Osteocyte (in vitro differentiated cells): ENCODE measurements at regions not wholly inside any gene's neighbourhood (a gene's known extent, or its start where the extent isn't known, plus 50 kb on each side); places are given as distances from the start of the nearest gene placed in this dataset.
"Not testable (repeated sequence)": the region's sequence is repeated elsewhere in the genome, so short reads cannot be mapped to it uniquely, and the experiment has no call there.

Experiments used
- DNase-seq: peaks from one replicate; pipeline ENCODE4 v3.0.0; 2021; ENCODE audit warnings: mixed read lengths; ENCODE audit not compliant: unreplicated experiment; ENCODE audit errors: extremely low spot score
- H3K27ac Mint-ChIP-seq: one replicate; pipeline ENCODE4 v1.8.0; 2021; ENCODE audit warnings: mild to moderate bottlenecking, mixed read lengths; ENCODE audit not compliant: unreplicated experiment
- H3K27me3 Mint-ChIP-seq: one replicate; pipeline ENCODE4 v1.8.0; 2021; ENCODE audit warnings: mixed read lengths; ENCODE audit not compliant: unreplicated experiment
- H3K36me3 Mint-ChIP-seq: one replicate; pipeline ENCODE4 v1.8.0; 2021; ENCODE audit warnings: mixed read lengths; ENCODE audit not compliant: unreplicated experiment
- H3K4me1 Mint-ChIP-seq: one replicate; pipeline ENCODE4 v1.8.0; 2021; ENCODE audit warnings: mixed read lengths; ENCODE audit not compliant: unreplicated experiment
- H3K4me3 Mint-ChIP-seq: one replicate; pipeline ENCODE4 v1.8.0; 2021; ENCODE audit warnings: mild to moderate bottlenecking, moderate library complexity, mixed read lengths; ENCODE audit not compliant: unreplicated experiment
- H3K9me3 Mint-ChIP-seq: one replicate; pipeline ENCODE4 v1.8.0; 2021; ENCODE audit warnings: mixed read lengths; ENCODE audit not compliant: unreplicated experiment
- TF ChIP-seq, protein P1 (sequence below): fragments of 200-600 bp; sonication (generic); IDR thresholded peaks from 2 replicates; pipeline ENCODE4 v1.5.0; 2021; ENCODE audit warnings: antibody characterized with exemption, mild to moderate bottlenecking, moderate library complexity

DNA sequence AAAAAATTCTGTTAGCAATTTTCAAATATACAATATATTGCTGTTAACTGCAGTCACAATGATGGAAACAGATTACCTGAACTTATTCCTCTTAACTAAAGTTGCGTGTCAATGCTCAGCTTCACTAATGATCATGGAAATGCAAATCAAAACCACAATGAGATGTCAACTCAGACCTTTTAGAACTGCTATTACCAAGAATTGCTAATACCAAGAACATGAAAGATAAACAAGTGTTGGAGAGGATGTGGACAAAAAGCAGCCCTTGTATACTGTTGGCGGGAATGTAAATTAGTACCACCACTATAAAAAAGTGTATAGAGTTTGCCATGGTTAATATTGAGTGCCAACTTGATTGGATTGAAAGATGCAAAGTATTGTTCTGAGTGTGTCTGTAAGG lies 1409.7 kb upstream of the CDH18 start:
- TF ChIP-seq, protein P1, sequence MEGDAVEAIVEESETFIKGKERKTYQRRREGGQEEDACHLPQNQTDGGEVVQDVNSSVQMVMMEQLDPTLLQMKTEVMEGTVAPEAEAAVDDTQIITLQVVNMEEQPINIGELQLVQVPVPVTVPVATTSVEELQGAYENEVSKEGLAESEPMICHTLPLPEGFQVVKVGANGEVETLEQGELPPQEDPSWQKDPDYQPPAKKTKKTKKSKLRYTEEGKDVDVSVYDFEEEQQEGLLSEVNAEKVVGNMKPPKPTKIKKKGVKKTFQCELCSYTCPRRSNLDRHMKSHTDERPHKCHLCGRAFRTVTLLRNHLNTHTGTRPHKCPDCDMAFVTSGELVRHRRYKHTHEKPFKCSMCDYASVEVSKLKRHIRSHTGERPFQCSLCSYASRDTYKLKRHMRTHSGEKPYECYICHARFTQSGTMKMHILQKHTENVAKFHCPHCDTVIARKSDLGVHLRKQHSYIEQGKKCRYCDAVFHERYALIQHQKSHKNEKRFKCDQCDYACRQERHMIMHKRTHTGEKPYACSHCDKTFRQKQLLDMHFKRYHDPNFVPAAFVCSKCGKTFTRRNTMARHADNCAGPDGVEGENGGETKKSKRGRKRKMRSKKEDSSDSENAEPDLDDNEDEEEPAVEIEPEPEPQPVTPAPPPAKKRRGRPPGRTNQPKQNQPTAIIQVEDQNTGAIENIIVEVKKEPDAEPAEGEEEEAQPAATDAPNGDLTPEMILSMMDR, result no peak
- Mint-ChIP-seq H3K4me1 (no peaks in the 10 kb centered on the region), H3K27me3 (no peaks in the 10 kb centered on the region), H3K27ac (no peak overlapping the region), H3K4me3 (no peak overlapping the region), H3K36me3 (no peaks in the 10 kb centered on the region), H3K9me3 (no peaks in the 10 kb centered on the region)
- no peak for DNase-seq

DNA sequence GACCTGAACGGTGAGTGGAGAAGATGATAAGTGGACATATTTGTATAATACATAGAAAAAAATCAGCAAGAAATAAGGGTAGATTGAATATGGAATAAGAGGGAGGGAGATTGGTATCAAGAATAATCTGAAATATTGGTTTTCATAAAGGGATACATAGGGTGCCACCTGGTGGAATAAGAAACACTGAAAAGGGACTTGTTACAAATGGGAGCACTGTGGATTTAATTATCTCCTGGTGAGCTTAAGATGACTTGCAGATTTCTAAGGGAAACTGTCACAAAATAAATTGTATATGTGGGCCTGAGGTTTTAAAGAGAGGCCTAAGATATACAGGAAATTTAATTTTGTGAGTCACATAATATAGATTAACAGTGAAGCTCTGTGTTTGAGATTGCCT lies 1403.5 kb upstream of the CDH18 start:
- no peaks in the 10 kb centered on the region for H3K36me3 Mint-ChIP-seq
- H3K4me1 Mint-ChIP-seq, result no peaks in the 10 kb centered on the region
- H3K27ac Mint-ChIP-seq, result no peak overlapping the region
- no peaks in the 10 kb centered on the region for H3K9me3 Mint-ChIP-seq
- no peak for DNase-seq
- no peak overlapping the region for H3K4me3 Mint-ChIP-seq
- TF ChIP-seq, protein P1, result peak; percentile 53
- H3K27me3 Mint-ChIP-seq, result no peaks in the 10 kb centered on the region

- H3K27me3 Mint-ChIP-seq, H3K4me3 Mint-ChIP-seq, H3K9me3 Mint-ChIP-seq, H3K36me3 Mint-ChIP-seq, H3K27ac Mint-ChIP-seq, H3K4me1 Mint-ChIP-seq, DNase-seq: not testable (repeated sequence)
Observed at GRCh38 chr5:21360754-21361153, 1372.8 kb upstream of the CDH18 start.

- H3K27ac Mint-ChIP-seq, result peak overlapping the region; percentile 7
- not testable (repeated sequence) for H3K4me1 Mint-ChIP-seq, H3K9me3 Mint-ChIP-seq, DNase-seq, H3K36me3 Mint-ChIP-seq, H3K27me3 Mint-ChIP-seq
- H3K4me3 Mint-ChIP-seq, result peak overlapping the region; percentile 54
Observed at GRCh38 chr5:21341948-21342261, 1353.9 kb upstream of the CDH18 start.

DNA sequence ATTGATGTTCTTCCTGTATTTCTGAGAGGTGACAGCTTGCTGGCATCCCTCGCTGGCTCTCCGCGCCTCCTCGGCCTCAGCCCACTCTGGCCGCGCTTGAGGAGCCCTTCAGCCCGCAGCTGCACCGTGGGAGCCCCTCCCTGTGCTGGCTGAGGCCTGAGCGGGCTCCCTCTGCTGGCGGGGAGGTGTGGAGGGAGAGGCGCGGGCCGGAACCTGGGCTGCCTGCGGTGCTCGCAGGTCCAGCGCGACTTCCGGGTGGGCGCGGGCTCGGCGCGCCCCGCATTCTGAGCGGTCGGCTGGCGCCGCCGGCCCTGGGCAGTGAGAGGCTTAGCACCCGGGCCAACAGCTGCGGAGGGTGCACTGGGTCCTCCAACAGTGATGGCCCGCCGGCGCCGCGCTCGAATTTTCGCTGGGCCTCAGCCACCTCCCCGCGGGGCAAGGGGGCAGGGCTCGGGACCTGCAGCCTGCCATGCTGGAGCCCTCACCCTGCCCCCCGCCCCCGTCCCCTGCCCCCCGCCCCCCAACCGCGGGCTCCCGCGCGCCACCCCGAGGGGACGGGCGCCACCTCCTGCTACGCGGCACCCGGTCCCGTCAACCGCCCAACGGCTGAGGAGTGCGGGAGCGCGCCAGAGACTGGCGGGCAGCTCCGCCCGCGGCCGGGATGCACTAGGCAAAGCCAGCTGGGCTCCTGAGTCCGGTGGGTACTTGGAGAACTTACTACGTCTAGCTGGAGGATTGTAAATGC lies 1353.4 kb upstream of the CDH18 start:
- TF ChIP-seq, protein P1, result peak; percentile 64
- DNase-seq, result peak; percentile 86
- H3K9me3 Mint-ChIP-seq, H3K36me3 Mint-ChIP-seq, H3K4me1 Mint-ChIP-seq, H3K27me3 Mint-ChIP-seq: not testable (repeated sequence)
- Mint-ChIP-seq H3K27ac (peak overlapping the region; percentile 7), H3K4me3 (peak overlapping the region; percentile 62)

GRCh38 chr5:21340233-21340632 lies 1352.2 kb upstream of the CDH18 start:
- not testable (repeated sequence) for H3K27ac Mint-ChIP-seq, H3K27me3 Mint-ChIP-seq, H3K4me1 Mint-ChIP-seq, H3K9me3 Mint-ChIP-seq, H3K4me3 Mint-ChIP-seq, DNase-seq, H3K36me3 Mint-ChIP-seq

GRCh38 chr5:21336478-21336877 lies 1348.5 kb upstream of the CDH18 start:
- DNase-seq, H3K9me3 Mint-ChIP-seq, H3K4me3 Mint-ChIP-seq, H3K36me3 Mint-ChIP-seq, H3K27me3 Mint-ChIP-seq, H3K27ac Mint-ChIP-seq, H3K4me1 Mint-ChIP-seq: not testable (repeated sequence)

DNA sequence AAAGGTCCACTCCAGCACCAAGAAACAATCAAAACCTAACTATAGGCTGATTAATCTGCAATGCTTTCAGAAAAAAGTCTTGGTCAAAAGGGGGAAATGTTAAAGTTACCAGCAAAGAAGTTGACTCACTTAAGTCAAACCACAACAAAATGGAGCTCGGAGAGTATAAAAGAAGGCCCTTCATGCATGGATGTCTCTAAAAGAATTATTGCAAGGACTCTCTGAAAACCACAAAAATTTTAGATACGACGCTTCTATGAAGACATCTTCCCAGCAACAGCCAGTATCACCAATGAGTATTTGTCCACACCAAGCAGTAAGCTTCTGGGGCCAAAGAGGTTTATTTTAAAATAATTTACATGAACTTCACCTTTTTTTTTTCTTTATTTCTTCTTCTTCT lies 1327.4 kb upstream of the CDH18 start:
- H3K4me1 Mint-ChIP-seq, H3K36me3 Mint-ChIP-seq, H3K27ac Mint-ChIP-seq, H3K4me3 Mint-ChIP-seq, H3K27me3 Mint-ChIP-seq, H3K9me3 Mint-ChIP-seq, DNase-seq: not testable (repeated sequence)

GRCh38 chr5:21301205-21301604 lies 1313.2 kb upstream of the CDH18 start:
- DNase-seq, H3K27me3 Mint-ChIP-seq, H3K4me3 Mint-ChIP-seq, H3K4me1 Mint-ChIP-seq, H3K9me3 Mint-ChIP-seq, H3K27ac Mint-ChIP-seq, H3K36me3 Mint-ChIP-seq: not testable (repeated sequence)

GRCh38 chr5:21274361-21274760 lies 1286.4 kb upstream of the CDH18 start:
- not testable (repeated sequence) for H3K27ac Mint-ChIP-seq, H3K9me3 Mint-ChIP-seq, H3K4me1 Mint-ChIP-seq, H3K27me3 Mint-ChIP-seq, H3K36me3 Mint-ChIP-seq, H3K4me3 Mint-ChIP-seq, DNase-seq
